MM.1S (cell line): ENCODE measurements at regions not wholly inside any gene's neighbourhood (a gene's known extent, or its start where the extent isn't known, plus 50 kb on each side); places are given as distances from the start of the nearest gene placed in this dataset.

ENCODE experiments used
- DNase-seq: peaks from one replicate; pipeline ENCODE4 v3.0.0-alpha.2; 2015
- H2AFZ ChIP-seq: fragments of 300-600 bp; sonication (generic); 2 replicates; pipeline ENCODE4 v1.6.0; 2016; ENCODE audit warnings: antibody characterized with exemption, low read length
- H3F3A ChIP-seq: fragments of 300-600 bp; sonication (generic); 2 replicates; pipeline ENCODE4 v1.6.1; 2016; ENCODE audit warnings: mild to moderate bottlenecking, antibody characterized with exemption, low read length, moderate library complexity, mixed read lengths; ENCODE audit not compliant: insufficient read depth
- H3K27ac ChIP-seq: fragments of 300-600 bp; sonication (generic); 2 replicates; pipeline ENCODE4 v1.5.1; 2016; ENCODE audit warnings: mild to moderate bottlenecking, low read length
- H3K27me3 ChIP-seq: fragments of 300-600 bp; sonication (generic); replicated peaks from 2 replicates; pipeline ENCODE4 v1.6.0; 2016; ENCODE audit warnings: low read length; ENCODE audit not compliant: insufficient read depth
- H3K36me3 ChIP-seq: fragments of 300-600 bp; sonication (generic); replicated peaks from 2 replicates; pipeline ENCODE4 v1.6.1; 2016; ENCODE audit warnings: mild to moderate bottlenecking, low read length, mixed read lengths; ENCODE audit not compliant: insufficient read depth
- H3K4me1 ChIP-seq: fragments of 300-600 bp; sonication (generic); 2 replicates; pipeline ENCODE4 v1.6.1; 2016; ENCODE audit warnings: low read length, mixed read lengths
- H3K4me2 ChIP-seq: fragments of 300-600 bp; sonication (generic); 2 replicates; pipeline ENCODE4 v1.6.0; 2016; ENCODE audit warnings: low read depth, low read length
- H3K4me3 ChIP-seq: fragments of 300-600 bp; sonication (generic); 2 replicates; pipeline ENCODE4 v1.5.1; 2016; ENCODE audit warnings: low read length, mixed read lengths
- H3K79me2 ChIP-seq: fragments of 300-600 bp; sonication (generic); 2 replicates; pipeline ENCODE4 v1.6.1; 2016; ENCODE audit warnings: mixed run types, low read length, mixed read lengths
- H3K9ac ChIP-seq: fragments of 300-600 bp; sonication (generic); 2 replicates; pipeline ENCODE4 v1.6.1; 2016; ENCODE audit warnings: low read length, mixed read lengths
- H3K9me2 ChIP-seq: fragments of 300-600 bp; sonication (generic); replicated peaks from 2 replicates; pipeline ENCODE4 v1.6.1; 2016; ENCODE audit warnings: mild to moderate bottlenecking, low read length, mixed read lengths; ENCODE audit not compliant: insufficient read depth
- H3K9me3 ChIP-seq: fragments of 300-600 bp; sonication (generic); replicated peaks from 2 replicates; pipeline ENCODE4 v1.6.1; 2016; ENCODE audit warnings: mild to moderate bottlenecking, low read length, mixed read lengths; ENCODE audit not compliant: insufficient read depth
- H4K20me1 ChIP-seq: fragments of 300-600 bp; sonication (generic); 2 replicates; pipeline ENCODE4 v1.6.1; 2016; ENCODE audit warnings: mild to moderate bottlenecking, low read length, moderate library complexity, mixed read lengths; ENCODE audit not compliant: insufficient read depth
- CTCF ChIP-seq: fragments of 300-600 bp; sonication (generic); IDR thresholded peaks from 2 replicates; pipeline ENCODE4 v1.5.1; 2016; ENCODE audit warnings: antibody characterized with exemption, low read length, mixed read lengths
- EZH2 ChIP-seq: fragments of 300-600 bp; sonication (generic); optimal IDR thresholded peaks from 2 replicates; pipeline ENCODE3; 2017; ENCODE audit warnings: low read depth, mild to moderate bottlenecking, antibody characterized with exemption, low read length, mixed read lengths
- EZH2phosphoT487 ChIP-seq: fragments of 300-600 bp; sonication (generic); IDR thresholded peaks from 2 replicates; pipeline ENCODE4 v1.6.1; 2018; ENCODE audit warnings: antibody characterized with exemption, low read length

GRCh38 chr4:133592591-133592990, 443.5 kb downstream of the PCDH10 start:
- Histone ChIP-seq H3K4me1 (no peaks in the 10 kb centered on the region), H3K9me2 (no peaks in the 10 kb centered on the region), H4K20me1 (no peaks in the 10 kb centered on the region), H3K9me3 (no peaks in the 10 kb centered on the region), H3K79me2 (no peaks in the 10 kb centered on the region), H3K27ac (no peak overlapping the region), H3K4me2 (no peak overlapping the region), H2AFZ (no peak overlapping the region), H3K4me3 (no peak overlapping the region), H3K36me3 (no peaks in the 10 kb centered on the region), H3K9ac (no peak overlapping the region), H3F3A (no peaks in the 10 kb centered on the region), H3K27me3 (no peaks in the 10 kb centered on the region)
- TF ChIP-seq EZH2 (no peak), CTCF (no peak), EZH2phosphoT487 (no peak)
- DNase-seq, result no peak

- Histone ChIP-seq H3K9ac (no peak overlapping the region), H4K20me1 (no peaks in the 10 kb centered on the region), H2AFZ (no peak overlapping the region), H3K36me3 (no peaks in the 10 kb centered on the region), H3K79me2 (no peaks in the 10 kb centered on the region), H3K4me2 (no peak overlapping the region), H3K27me3 (no peaks in the 10 kb centered on the region), H3K4me1 (no peaks in the 10 kb centered on the region), H3K27ac (no peak overlapping the region), H3F3A (no peaks in the 10 kb centered on the region), H3K9me3 (no peaks in the 10 kb centered on the region), H3K9me2 (no peaks in the 10 kb centered on the region), H3K4me3 (no peak overlapping the region)
- no peak for DNase-seq
- TF ChIP-seq EZH2, result no peak
- no peak for TF ChIP-seq CTCF
- TF ChIP-seq EZH2phosphoT487, result no peak
Observed at GRCh38 chr4:133592106-133592505, 443.0 kb downstream of the PCDH10 start.

GRCh38 chr4:133588306-133588705, 439.2 kb downstream of the PCDH10 start:
- Histone ChIP-seq H3K4me1 (no peaks in the 10 kb centered on the region), H3K27ac (no peak overlapping the region), H2AFZ (no peak overlapping the region), H3K27me3 (no peaks in the 10 kb centered on the region), H3K4me3 (no peak overlapping the region), H3K9me3 (no peaks in the 10 kb centered on the region), H3K36me3 (no peaks in the 10 kb centered on the region), H3K4me2 (no peak overlapping the region), H4K20me1 (no peaks in the 10 kb centered on the region), H3F3A (no peaks in the 10 kb centered on the region), H3K9me2 (no peaks in the 10 kb centered on the region), H3K79me2 (no peaks in the 10 kb centered on the region), H3K9ac (no peak overlapping the region)
- DNase-seq, result no peak
- TF ChIP-seq EZH2 (no peak), EZH2phosphoT487 (no peak), CTCF (no peak)

GRCh38 chr4:133585323-133585722, 436.2 kb downstream of the PCDH10 start:
- TF ChIP-seq EZH2 (no peak), EZH2phosphoT487 (no peak), CTCF (no peak)

More at GRCh38 chr4:133585323-133585722, 436.2 kb downstream of the PCDH10 start:
- no peak overlapping the region for H3K27ac ChIP-seq
- H3K4me3 ChIP-seq, result no peak overlapping the region
- no peaks in the 10 kb centered on the region for H3K9me2 ChIP-seq
- no peaks in the 10 kb centered on the region for H3K9me3 ChIP-seq
- H3F3A ChIP-seq, result no peaks in the 10 kb centered on the region
- no peaks in the 10 kb centered on the region for H3K36me3 ChIP-seq
- H3K79me2 ChIP-seq, result no peaks in the 10 kb centered on the region
- H2AFZ ChIP-seq, result no peak overlapping the region
- no peak overlapping the region for H3K9ac ChIP-seq
- H3K4me2 ChIP-seq, result no peak overlapping the region
- H3K4me1 ChIP-seq, result no peaks in the 10 kb centered on the region
- no peaks in the 10 kb centered on the region for H4K20me1 ChIP-seq
- DNase-seq, result no peak
- no peaks in the 10 kb centered on the region for H3K27me3 ChIP-seq
